Esophagus muscularis mucosa (tissue), 4 donors: ENCODE measurements at regions not wholly inside any gene's neighbourhood (a gene's known extent, or its start where the extent isn't known, plus 50 kb on each side); places are given as distances from the start of the nearest gene placed in this dataset.

Source experiments
- DNase-seq: peaks from one replicate; pipeline ENCODE4 v3.0.0-alpha.2; 2017; ENCODE audit errors: extremely low spot score
- H3K27ac ChIP-seq, 4 donors: fragments of 200-600 bp; sonication (generic); replicated peaks in 1 of 4; 1 replicate in 3 of 4; 2 replicates in 1 of 4; pipeline ENCODE4 v1.5.1; 2016 to 2019; ENCODE audit warnings: mild to moderate bottlenecking in 1 of 4
- H3K27me3 ChIP-seq, 4 donors: fragments of 200-600 bp; sonication (generic); one replicate each; pipeline versions ENCODE4 v1.5.1 to v1.6.0; 2016 to 2019
- H3K36me3 ChIP-seq, 4 donors: fragments of 200-600 bp; sonication (generic); one replicate each; pipeline ENCODE4 v1.5.1; 2016 to 2019
- H3K4me1 ChIP-seq, 4 donors: fragments of 200-600 bp; sonication (generic); one replicate each; pipeline ENCODE4 v1.5.1; 2016 to 2019
- H3K4me3 ChIP-seq, 4 donors: fragments of 200-600 bp; sonication (generic); 1 replicate in 2 of 4; 2 replicates in 2 of 4; pipeline ENCODE4 v1.5.1; 2016 to 2019; ENCODE audit warnings: mild to moderate bottlenecking in 4 of 4, moderate library complexity in 1 of 4
- H3K9me3 ChIP-seq, 4 donors: fragments of 200-600 bp; sonication (generic); 1 replicate in 3 of 4; 2 replicates in 1 of 4; pipeline ENCODE4 v1.5.1; 2016 to 2019
- CTCF ChIP-seq, 3 experiments: fragments of 200-600 bp in 2 of 3; fragments of 450-650 bp in 1 of 3; sonication (generic) in 2 of 3; IDR thresholded peaks; one replicate each; pipeline ENCODE4 v1.5.1; 2017 to 2019; ENCODE audit warnings: antibody characterized with exemption in 3 of 3, mild to moderate bottlenecking in 2 of 3, moderate library complexity in 1 of 3
- EP300 ChIP-seq: sonication (generic); formaldehyde crosslinking; IDR thresholded peaks from one replicate; pipeline ENCODE4 v1.6.1; 2017; ENCODE audit warnings: antibody characterized with exemption
- POLR2A ChIP-seq: fragments of 450-650 bp; IDR thresholded peaks from one replicate; pipeline ENCODE4 v1.6.1; 2017; ENCODE audit warnings: antibody characterized with exemption, moderate library complexity, mild to moderate bottlenecking, low read depth
- POLR2AphosphoS5 ChIP-seq, 2 donors: sonication (generic); formaldehyde crosslinking; IDR thresholded peaks; one replicate each; pipeline ENCODE4 v1.6.1; 2017; ENCODE audit warnings: antibody characterized with exemption in 2 of 2
- WGBS: methylation state at CpG from one replicate; pipeline ENCODE4 v1.1.5; 2018; 5-methylcytosine and 5-hydroxymethylcytosine counted together
- intact Hi-C: fragments of 100-400 bp; cut with DNase I; formaldehyde crosslinking; loops from one replicate; pipeline ENCODE4 v1.15.1; 2023

GRCh38 chr7:35389636-35390035 lies 135.7 kb upstream of the TBX20 start:
- intact Hi-C loops = no loop called here
- H3K27me3 ChIP-seq = peaks cover 0 to 9% (median 0%) of the 10 kb centered on the region in 4 donors
- H3K36me3 ChIP-seq = no peaks in the 10 kb centered on the region
- TF ChIP-seq EP300 = no peak
- TF ChIP-seq POLR2AphosphoS5 (IDR thresholded peaks at IDR 0.05) = no peak
- no peak for TF ChIP-seq POLR2A
- DNase-seq = no peak
- WGBS = 89% methylated on average over 3 of the region's 3 CpGs
- peaks cover 0 to 4% (median 0%) of the 10 kb centered on the region in 4 donors for H3K4me1 ChIP-seq
- no peak overlapping the region for H3K4me3 ChIP-seq
- no peak overlapping the region for H3K27ac ChIP-seq
- H3K9me3 ChIP-seq = no peaks in the 10 kb centered on the region

GRCh38 chr7:35386816-35387706 lies 133.2 kb upstream of the TBX20 start:
- Histone ChIP-seq H3K36me3 (no peaks in the 10 kb centered on the region), H3K4me1 (peaks cover 0 to 4% (median 0%) of the 10 kb centered on the region in 4 donors), H3K4me3 (no peak overlapping the region), H3K27ac (no peak overlapping the region), H3K9me3 (no peaks in the 10 kb centered on the region), H3K27me3 (no peaks in the 10 kb centered on the region)
- TF ChIP-seq POLR2A (no peak), EP300 (no peak), CTCF (IDR thresholded peaks at IDR 0.05) (no peak), POLR2AphosphoS5 (IDR thresholded peaks at IDR 0.05) (no peak)
- intact Hi-C loops = no loop called here
- no peak for DNase-seq
- 57% methylated on average over 12 of the region's 12 CpGs for WGBS

- no peak for TF ChIP-seq POLR2A
- no peak for TF ChIP-seq POLR2AphosphoS5 (IDR thresholded peaks at IDR 0.05)
- no peak for TF ChIP-seq EP300
- no peak for TF ChIP-seq CTCF (IDR thresholded peaks at IDR 0.05)
These were observed 132.3 kb upstream of the TBX20 start for GRCh38 chr7:35386082-35386815.

GRCh38 chr7:35384761-35385700 lies 131.1 kb upstream of the TBX20 start:
- no peak overlapping the region for H3K27ac ChIP-seq
- H3K36me3 ChIP-seq = no peaks in the 10 kb centered on the region
- H3K4me3 ChIP-seq = no peak overlapping the region
- 68% methylated on average over 10 of the region's 10 CpGs for WGBS
- no peaks in the 10 kb centered on the region for H3K27me3 ChIP-seq
- intact Hi-C loops = no loop called here
- H3K9me3 ChIP-seq = no peaks in the 10 kb centered on the region
- peaks cover 0 to 4% (median 0%) of the 10 kb centered on the region in 4 donors for H3K4me1 ChIP-seq
- no peak for TF ChIP-seq POLR2AphosphoS5 (IDR thresholded peaks at IDR 0.05)
- TF ChIP-seq EP300 = no peak
- TF ChIP-seq POLR2A = no peak
- no peak for TF ChIP-seq CTCF (IDR thresholded peaks at IDR 0.05)
- no peak for DNase-seq

More at GRCh38 chr7:35386082-35386815, 132.3 kb upstream of the TBX20 start:
- DNase-seq = no peak
- H3K4me1 ChIP-seq = peaks cover 0 to 4% (median 0%) of the 10 kb centered on the region in 4 donors
- WGBS = 97% methylated on average over 8 of the region's 8 CpGs
- H3K9me3 ChIP-seq = no peaks in the 10 kb centered on the region
- intact Hi-C loops = no loop called here
- no peaks in the 10 kb centered on the region for H3K27me3 ChIP-seq
- H3K27ac ChIP-seq = no peak overlapping the region
- no peaks in the 10 kb centered on the region for H3K36me3 ChIP-seq
- H3K4me3 ChIP-seq = no peak overlapping the region
